Adrenal gland (tissue), 9 donors: ENCODE measurements at regions not wholly inside any gene's neighbourhood (a gene's known extent, or its start where the extent isn't known, plus 50 kb on each side); places are given as distances from the start of the nearest gene placed in this dataset.

Experiments used
- DNase-seq, 7 donors: peaks; one replicate each; pipeline ENCODE4 v3.0.0-alpha.2; 2019 to 2020
- H3K27ac ChIP-seq, 5 donors: fragments of 200-600 bp; sonication (generic) in 4 of 5; 1 replicate in 3 of 5; 2 replicates in 2 of 5; pipeline versions ENCODE4 v1.5.1 to v1.8.0; 2016 to 2020; ENCODE audit warnings: mild to moderate bottlenecking in 1 of 5
- H3K27me3 ChIP-seq: fragments of 200-600 bp; 2 replicates; pipeline ENCODE4 v1.8.0; 2021
- H3K36me3 ChIP-seq, 2 donors: fragments of 200-600 bp; replicated peaks in 1 of 2; 1 replicate in 1 of 2; 2 replicates in 1 of 2; pipeline versions ENCODE4 v1.5.1 to v1.8.0; 2018 to 2022
- H3K4me1 ChIP-seq, 2 donors: fragments of 200-600 bp; replicated peaks in 1 of 2; 1 replicate in 1 of 2; 2 replicates in 1 of 2; pipeline versions ENCODE4 v1.5.1 to v1.8.0; 2018 to 2021
- H3K4me3 ChIP-seq, 4 donors: fragments of 200-600 bp; sonication (generic) in 3 of 4; one replicate each; pipeline ENCODE4 v1.5.1; 2016 to 2018
- H3K9me3 ChIP-seq, 3 donors: fragments of 200-600 bp; sonication (generic) in 1 of 3; replicated peaks in 1 of 3; 1 replicate in 2 of 3; 2 replicates in 1 of 3; pipeline versions ENCODE4 v1.5.1 to v1.8.0; 2016 to 2021
- POLR2A ChIP-seq, 2 donors: fragments of 450-650 bp; IDR thresholded peaks; one replicate each; pipeline ENCODE4 v1.6.1; 2017; ENCODE audit warnings: antibody characterized with exemption in 2 of 2, mild to moderate bottlenecking in 2 of 2, moderate library complexity in 1 of 2
- WGBS, 4 donors: extraction: QIAGEN DNeasy Blood & Tissue Kit in 2 of 4; methylation state at CpG; one replicate each; pipeline versions ENCODE4 v1.1.5 to v1.1.7; 2013 to 2017; 5-methylcytosine and 5-hydroxymethylcytosine counted together
- intact Hi-C, 2 donors: fragments of 100-400 bp; cut with DNase I; formaldehyde crosslinking; loops; one replicate each; pipeline versions ENCODE4 v1.14.1 to v1.15.0; 2022 to 2023
- TF ChIP-seq, protein P1 (sequence below), 6 experiments: fragments of 450-650 bp in 4 of 6; fragments of 200-600 bp in 2 of 6; sonication (generic) in 1 of 6; IDR thresholded peaks; 1 replicate in 5 of 6; 2 replicates in 1 of 6; pipeline versions ENCODE4 v1.5.1 to v1.8.0; 2016 to 2021; ENCODE audit warnings: antibody characterized with exemption in 6 of 6, mild to moderate bottlenecking in 2 of 6, moderate library complexity in 1 of 6
- donor health status: healthy with polysubstance abuse.
- donor health status: Bipolar disorder and iron deficiency.
- donor health status: DM: yes; HTN: yes; CAD: no.
- donor health status: DM: no; HTN: no; CAD: no.
- donor health status: DM: no; HTN: no; CAD: no.

DNA sequence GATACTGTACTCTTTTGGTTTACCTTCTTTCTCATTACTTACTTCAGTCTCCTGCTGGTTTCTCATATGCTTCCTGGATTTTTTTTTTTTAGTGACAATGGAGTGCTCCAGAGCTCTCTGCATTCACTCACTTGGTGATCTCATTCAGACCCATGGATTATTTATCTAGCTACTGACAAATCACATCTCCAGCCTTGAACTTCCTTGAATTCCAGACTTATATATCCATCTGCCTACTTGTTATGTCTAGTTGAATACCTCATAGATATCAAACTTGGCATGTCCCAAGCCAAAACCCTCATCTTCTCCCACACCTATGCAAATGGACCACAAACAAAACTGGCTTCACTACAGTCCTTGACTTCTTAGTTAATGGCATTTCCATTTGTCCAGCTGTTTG is 234.7 kb upstream of the ZPLD1 start:
- TF ChIP-seq, protein P1, sequence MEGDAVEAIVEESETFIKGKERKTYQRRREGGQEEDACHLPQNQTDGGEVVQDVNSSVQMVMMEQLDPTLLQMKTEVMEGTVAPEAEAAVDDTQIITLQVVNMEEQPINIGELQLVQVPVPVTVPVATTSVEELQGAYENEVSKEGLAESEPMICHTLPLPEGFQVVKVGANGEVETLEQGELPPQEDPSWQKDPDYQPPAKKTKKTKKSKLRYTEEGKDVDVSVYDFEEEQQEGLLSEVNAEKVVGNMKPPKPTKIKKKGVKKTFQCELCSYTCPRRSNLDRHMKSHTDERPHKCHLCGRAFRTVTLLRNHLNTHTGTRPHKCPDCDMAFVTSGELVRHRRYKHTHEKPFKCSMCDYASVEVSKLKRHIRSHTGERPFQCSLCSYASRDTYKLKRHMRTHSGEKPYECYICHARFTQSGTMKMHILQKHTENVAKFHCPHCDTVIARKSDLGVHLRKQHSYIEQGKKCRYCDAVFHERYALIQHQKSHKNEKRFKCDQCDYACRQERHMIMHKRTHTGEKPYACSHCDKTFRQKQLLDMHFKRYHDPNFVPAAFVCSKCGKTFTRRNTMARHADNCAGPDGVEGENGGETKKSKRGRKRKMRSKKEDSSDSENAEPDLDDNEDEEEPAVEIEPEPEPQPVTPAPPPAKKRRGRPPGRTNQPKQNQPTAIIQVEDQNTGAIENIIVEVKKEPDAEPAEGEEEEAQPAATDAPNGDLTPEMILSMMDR (IDR thresholded peaks at IDR 0.05) = no peak
- TF ChIP-seq POLR2A (IDR thresholded peaks at IDR 0.05) = no peak
- no peaks in the 10 kb centered on the region for H3K36me3 ChIP-seq
- no peak for DNase-seq
- no peaks in the 10 kb centered on the region for H3K4me1 ChIP-seq
- no peaks in the 10 kb centered on the region for H3K9me3 ChIP-seq
- intact Hi-C loops = no loop called here
- no peaks in the 10 kb centered on the region for H3K27me3 ChIP-seq
- H3K4me3 ChIP-seq = no peak overlapping the region
- H3K27ac ChIP-seq = no peak overlapping the region

DNA sequence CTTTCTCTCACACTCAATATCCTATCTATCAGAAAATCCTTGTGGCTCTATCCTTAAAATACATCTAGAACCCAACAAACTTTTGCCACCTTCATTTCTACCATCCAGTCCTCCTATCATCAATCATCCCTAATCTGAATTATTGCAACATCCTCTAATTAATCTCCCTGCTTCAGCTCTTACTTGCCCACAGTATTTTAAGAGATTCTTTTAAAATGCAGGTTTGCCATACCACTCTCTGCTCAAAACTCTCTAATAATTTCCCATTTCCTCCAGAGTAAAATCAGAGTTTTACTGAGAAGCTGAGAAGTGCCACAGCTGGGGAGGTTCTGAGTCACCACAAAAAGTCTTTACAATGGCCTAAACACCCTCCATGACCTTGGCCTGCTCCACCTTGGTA is 234.3 kb upstream of the ZPLD1 start:
- Histone ChIP-seq H3K36me3 (no peaks in the 10 kb centered on the region), H3K4me1 (no peaks in the 10 kb centered on the region), H3K27ac (no peak overlapping the region), H3K27me3 (no peaks in the 10 kb centered on the region), H3K9me3 (no peaks in the 10 kb centered on the region), H3K4me3 (no peak overlapping the region)
- intact Hi-C loops = no loop called here
- TF ChIP-seq POLR2A (IDR thresholded peaks at IDR 0.05) = no peak
- TF ChIP-seq, protein P1 (IDR thresholded peaks at IDR 0.05) = no peak
- peak in 1 of 7 donors; percentile 9 for DNase-seq

DNA sequence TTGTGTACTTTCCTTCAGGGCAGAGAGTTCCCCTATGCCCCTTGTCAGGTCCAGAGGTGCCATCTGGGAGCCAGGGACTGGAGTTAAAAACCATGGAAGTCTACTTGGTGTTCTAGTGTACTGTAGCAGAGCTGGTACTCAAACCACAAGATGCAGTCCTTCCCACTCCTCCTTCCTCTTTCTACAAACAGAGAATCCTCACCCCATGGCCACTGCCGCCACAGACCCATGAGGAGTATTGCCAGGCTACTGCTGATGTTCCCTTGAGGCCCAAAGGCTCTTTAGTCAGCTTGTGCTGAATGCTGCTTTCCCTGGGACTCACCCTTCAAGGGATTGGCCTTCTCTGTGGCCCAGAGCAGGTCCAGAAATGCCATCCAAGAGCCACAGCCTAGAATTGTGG is 229.2 kb upstream of the ZPLD1 start:
- no peak for TF ChIP-seq POLR2A (IDR thresholded peaks at IDR 0.05)
- TF ChIP-seq, protein P1 (IDR thresholded peaks at IDR 0.05) = no peak
- Histone ChIP-seq H3K9me3 (no peaks in the 10 kb centered on the region), H3K4me1 (no peaks in the 10 kb centered on the region), H3K27ac (no peak overlapping the region), H3K4me3 (no peak overlapping the region), H3K27me3 (no peaks in the 10 kb centered on the region), H3K36me3 (no peaks in the 10 kb centered on the region)
- intact Hi-C loops = no loop called here
- 93 to 100% (median 97%) methylated on average over 1 of the region's 1 CpG for WGBS, 4 donors
- peak in 1 of 7 donors; percentile 13 for DNase-seq

DNA sequence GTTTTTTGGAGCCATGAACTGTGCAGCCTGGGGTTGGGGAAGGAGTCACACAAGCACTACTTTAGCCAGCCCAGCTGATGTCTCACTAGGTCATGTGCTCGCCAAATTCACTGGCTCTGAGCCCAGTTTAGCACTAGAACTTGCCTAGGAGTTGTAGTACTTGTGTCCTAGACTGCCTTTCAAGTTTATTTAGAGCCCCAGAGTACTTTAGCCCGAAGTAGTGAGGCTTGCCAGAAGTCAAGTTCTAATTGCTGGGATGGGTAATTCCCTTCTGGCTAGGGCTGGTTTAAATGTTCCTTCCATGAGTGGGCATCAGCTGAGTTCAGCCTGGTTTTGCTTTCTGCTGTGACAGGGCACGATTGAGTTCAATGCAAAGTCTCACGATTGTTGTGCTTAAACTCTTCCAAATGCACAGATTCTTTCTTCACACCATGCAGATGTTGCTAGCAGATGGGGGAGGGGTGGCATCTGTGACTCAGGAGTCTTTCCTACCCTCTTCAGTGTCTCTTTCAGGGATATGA is 228.2 kb upstream of the ZPLD1 start:
- Histone ChIP-seq H3K4me3 (no peak overlapping the region), H3K4me1 (no peaks in the 10 kb centered on the region), H3K27ac (no peak overlapping the region), H3K27me3 (no peaks in the 10 kb centered on the region), H3K36me3 (no peaks in the 10 kb centered on the region), H3K9me3 (no peaks in the 10 kb centered on the region)
- TF ChIP-seq POLR2A (IDR thresholded peaks at IDR 0.05) = no peak
- TF ChIP-seq, protein P1 (IDR thresholded peaks at IDR 0.05) = no peak
- peak in 6 of 7 donors; percentile 41 to 72 (median 64) for DNase-seq
- intact Hi-C loops = no loop called here
- 39 to 45% (median 41%) methylated on average over 3 to 4 of the region's 4 CpGs for WGBS, 4 donors
